Gastroesophageal sphincter (tissue), 3 donors: ENCODE measurements at regions not wholly inside any gene's neighbourhood (a gene's known extent, or its start where the extent isn't known, plus 50 kb on each side); places are given as distances from the start of the nearest gene placed in this dataset.

Experiments
- CTCF ChIP-seq, 4 experiments: fragments of 200-600 bp in 2 of 4; fragments of 450-650 bp in 2 of 4; sonication (generic) in 1 of 4; IDR thresholded peaks; one replicate each; pipeline ENCODE4 v1.5.1; 2017 to 2019; ENCODE audit warnings: antibody characterized with exemption in 4 of 4, mild to moderate bottlenecking in 2 of 4, moderate library complexity in 2 of 4
- POLR2AphosphoS5 ChIP-seq: sonication (generic); formaldehyde crosslinking; IDR thresholded peaks from one replicate; pipeline ENCODE4 v1.6.1; 2017; ENCODE audit warnings: antibody characterized with exemption

GRCh38 chr17:83004791-83005380 is 74.5 kb upstream of the METRNL start:
- no peak for TF ChIP-seq CTCF (IDR thresholded peaks at IDR 0.05)
- no peak for TF ChIP-seq POLR2AphosphoS5
